ENCODE measurements at regions not wholly inside any gene's neighbourhood (a gene's known extent, or its start where the extent isn't known, plus 50 kb on each side); places are given as distances from the start of the nearest gene placed in this dataset.
"Not testable (repeated sequence)": the region's sequence is repeated elsewhere in the genome, so short reads cannot be mapped to it uniquely, and the experiment has no call there.

DNA sequence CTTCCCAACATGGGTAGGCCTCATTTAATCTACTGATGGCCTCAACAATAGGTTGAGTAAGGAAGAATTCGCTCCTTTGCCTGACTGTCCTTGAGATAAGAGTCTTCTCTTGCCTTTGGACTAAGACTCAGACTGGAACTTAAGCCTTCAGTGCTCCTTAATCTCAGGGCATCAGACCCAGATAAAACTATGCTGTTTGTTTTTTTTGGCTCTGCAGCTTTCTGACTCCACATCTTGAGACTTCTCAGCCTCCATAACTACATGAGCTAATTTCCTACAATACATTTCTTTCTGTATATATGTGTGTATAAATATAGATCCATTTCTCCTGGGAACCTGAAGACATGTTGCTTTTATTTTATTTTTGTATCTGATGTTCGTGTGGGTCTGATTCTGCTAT lies 1470.7 kb upstream of the PRMT6 start:
- H3K27me3 Mint-ChIP-seq (ENCODE audit: unreplicated experiment) = no peaks in the 10 kb centered on the region
- H3K36me3 Mint-ChIP-seq (ENCODE audit: low read depth, unreplicated experiment) = no peaks in the 10 kb centered on the region
- no peaks in the 10 kb centered on the region for H3K9me3 Mint-ChIP-seq (ENCODE audit: unreplicated experiment)
- no peak overlapping the region for H3K4me3 Mint-ChIP-seq (ENCODE audit: unreplicated experiment)
- TF ChIP-seq, protein P1, sequence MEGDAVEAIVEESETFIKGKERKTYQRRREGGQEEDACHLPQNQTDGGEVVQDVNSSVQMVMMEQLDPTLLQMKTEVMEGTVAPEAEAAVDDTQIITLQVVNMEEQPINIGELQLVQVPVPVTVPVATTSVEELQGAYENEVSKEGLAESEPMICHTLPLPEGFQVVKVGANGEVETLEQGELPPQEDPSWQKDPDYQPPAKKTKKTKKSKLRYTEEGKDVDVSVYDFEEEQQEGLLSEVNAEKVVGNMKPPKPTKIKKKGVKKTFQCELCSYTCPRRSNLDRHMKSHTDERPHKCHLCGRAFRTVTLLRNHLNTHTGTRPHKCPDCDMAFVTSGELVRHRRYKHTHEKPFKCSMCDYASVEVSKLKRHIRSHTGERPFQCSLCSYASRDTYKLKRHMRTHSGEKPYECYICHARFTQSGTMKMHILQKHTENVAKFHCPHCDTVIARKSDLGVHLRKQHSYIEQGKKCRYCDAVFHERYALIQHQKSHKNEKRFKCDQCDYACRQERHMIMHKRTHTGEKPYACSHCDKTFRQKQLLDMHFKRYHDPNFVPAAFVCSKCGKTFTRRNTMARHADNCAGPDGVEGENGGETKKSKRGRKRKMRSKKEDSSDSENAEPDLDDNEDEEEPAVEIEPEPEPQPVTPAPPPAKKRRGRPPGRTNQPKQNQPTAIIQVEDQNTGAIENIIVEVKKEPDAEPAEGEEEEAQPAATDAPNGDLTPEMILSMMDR (IDR thresholded peaks at IDR 0.05; ENCODE audit: unreplicated experiment) = no peak
- H3K27ac Mint-ChIP-seq (ENCODE audit: unreplicated experiment) = no peak overlapping the region
- H3K4me1 Mint-ChIP-seq (ENCODE audit: unreplicated experiment) = no peaks in the 10 kb centered on the region
- DNase-seq (ENCODE audit: low spot score) = no peak

- Mint-ChIP-seq H3K27ac (ENCODE audit: unreplicated experiment) (no peak overlapping the region), H3K9me3 (ENCODE audit: unreplicated experiment) (no peaks in the 10 kb centered on the region), H3K36me3 (ENCODE audit: low read depth, unreplicated experiment) (no peaks in the 10 kb centered on the region), H3K4me1 (ENCODE audit: unreplicated experiment) (no peaks in the 10 kb centered on the region), H3K4me3 (ENCODE audit: unreplicated experiment) (no peak overlapping the region), H3K27me3 (ENCODE audit: unreplicated experiment) (no peaks in the 10 kb centered on the region)
- no peak for DNase-seq (ENCODE audit: low spot score)
- TF ChIP-seq, protein P1 (IDR thresholded peaks at IDR 0.05; ENCODE audit: unreplicated experiment) = no peak
These were observed 1464.8 kb upstream of the PRMT6 start for GRCh38 chr1:105591681-105592080.

DNA sequence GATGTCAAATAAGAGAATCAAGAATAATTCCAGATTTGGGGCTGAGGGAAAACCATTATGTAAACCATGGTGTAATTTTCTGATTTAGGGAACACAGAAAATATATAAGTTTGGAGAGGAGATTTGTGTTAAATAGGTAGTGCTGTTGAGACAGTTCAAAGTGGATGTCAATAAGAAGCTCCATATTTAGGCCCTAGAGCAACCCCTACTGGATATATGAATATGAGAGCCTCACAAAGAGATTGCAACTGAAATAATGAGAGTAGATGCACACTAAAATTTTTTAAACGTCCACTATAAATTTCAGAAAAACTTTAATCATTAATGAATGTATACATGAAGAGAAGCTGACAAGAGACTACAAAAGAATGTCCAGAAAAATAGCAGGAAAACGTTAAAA lies 1447.8 kb upstream of the PRMT6 start:
- TF ChIP-seq, protein P1 (IDR thresholded peaks at IDR 0.05; ENCODE audit: unreplicated experiment) = no peak
- DNase-seq (ENCODE audit: low spot score) = no peak
- no peaks in the 10 kb centered on the region for H3K27me3 Mint-ChIP-seq (ENCODE audit: unreplicated experiment)
- H3K4me3 Mint-ChIP-seq (ENCODE audit: unreplicated experiment) = no peak overlapping the region
- no peak overlapping the region for H3K27ac Mint-ChIP-seq (ENCODE audit: unreplicated experiment)
- no peaks in the 10 kb centered on the region for H3K9me3 Mint-ChIP-seq (ENCODE audit: unreplicated experiment)
- no peaks in the 10 kb centered on the region for H3K36me3 Mint-ChIP-seq (ENCODE audit: low read depth, unreplicated experiment)
- no peaks in the 10 kb centered on the region for H3K4me1 Mint-ChIP-seq (ENCODE audit: unreplicated experiment)

GRCh38 chr1:105626276-105626987 lies 1430.0 kb upstream of the PRMT6 start:
- no peak overlapping the region for H3K4me3 Mint-ChIP-seq (ENCODE audit: unreplicated experiment)
- no peak for DNase-seq (ENCODE audit: low spot score)
- no peak overlapping the region for H3K27ac Mint-ChIP-seq (ENCODE audit: unreplicated experiment)
- TF ChIP-seq, protein P1 (IDR thresholded peaks at IDR 0.05; ENCODE audit: unreplicated experiment) = no peak
- no peaks in the 10 kb centered on the region for H3K36me3 Mint-ChIP-seq (ENCODE audit: low read depth, unreplicated experiment)
- H3K4me1 Mint-ChIP-seq (ENCODE audit: unreplicated experiment) = no peaks in the 10 kb centered on the region
- peaks cover 2% of the 10 kb centered on the region for H3K27me3 Mint-ChIP-seq (ENCODE audit: unreplicated experiment)
- H3K9me3 Mint-ChIP-seq (ENCODE audit: unreplicated experiment) = no peaks in the 10 kb centered on the region

DNA sequence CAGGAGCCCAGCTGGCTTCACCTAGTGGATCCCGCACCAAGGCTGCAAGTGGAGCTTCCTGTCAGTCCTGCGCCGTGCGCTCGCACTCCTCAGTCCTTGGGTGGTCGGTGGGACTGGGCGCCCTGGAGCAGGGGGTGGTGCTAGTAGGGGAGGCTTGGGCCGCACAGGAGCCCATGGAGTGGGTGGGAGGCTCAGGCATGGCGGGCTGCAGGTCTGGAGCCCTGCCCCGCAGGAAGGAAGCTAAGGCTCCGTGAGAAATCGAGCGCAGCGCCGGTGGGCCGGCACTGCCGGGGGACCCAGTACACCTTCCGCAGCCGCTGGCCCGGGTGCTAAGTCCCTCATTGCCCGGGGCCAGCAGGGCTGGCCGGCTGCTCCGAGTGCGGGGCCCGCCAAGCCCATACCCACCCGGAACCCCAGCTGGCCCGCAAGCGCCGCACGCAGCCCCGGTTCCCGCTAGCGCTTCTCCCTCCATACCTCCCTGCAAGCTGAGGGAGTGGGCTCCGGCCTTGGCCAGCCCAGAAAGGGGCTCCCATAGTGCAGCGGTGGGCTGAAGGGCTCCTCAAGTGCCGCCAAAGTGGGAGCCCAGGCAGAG lies 1425.2 kb upstream of the PRMT6 start:
- not testable (repeated sequence) for H3K4me3 Mint-ChIP-seq (ENCODE audit: unreplicated experiment); DNase-seq (ENCODE audit: low spot score); H3K4me1 Mint-ChIP-seq (ENCODE audit: unreplicated experiment); H3K36me3 Mint-ChIP-seq (ENCODE audit: low read depth, unreplicated experiment); H3K9me3 Mint-ChIP-seq (ENCODE audit: unreplicated experiment); H3K27me3 Mint-ChIP-seq (ENCODE audit: unreplicated experiment); H3K27ac Mint-ChIP-seq (ENCODE audit: unreplicated experiment)
